Endodermal cell (in vitro differentiated cells): ENCODE measurements at regions not wholly inside any gene's neighbourhood (a gene's known extent, or its start where the extent isn't known, plus 50 kb on each side); places are given as distances from the start of the nearest gene placed in this dataset.

Experiments
- DNase-seq: peaks from one replicate; pipeline ENCODE4 v3.0.0-alpha.2; 2017
- H3K27ac ChIP-seq: 2 replicates; pipeline ENCODE4 v1.5.1; 2013; ENCODE audit warnings: mild to moderate bottlenecking, low read depth, low read length, moderate library complexity
- H3K27me3 ChIP-seq: 2 replicates; pipeline ENCODE4 v1.6.1; 2013; ENCODE audit warnings: mild to moderate bottlenecking, low read length, moderate library complexity; ENCODE audit not compliant: insufficient read depth, control insufficient read depth, poor library complexity, severe bottlenecking
- H3K36me3 ChIP-seq: 2 replicates; pipeline ENCODE4 v1.7.0; 2013; ENCODE audit warnings: mild to moderate bottlenecking, low read length, moderate library complexity; ENCODE audit not compliant: control insufficient read depth, insufficient read depth
- H3K4me1 ChIP-seq: one replicate; pipeline ENCODE4 v1.7.0; 2013; ENCODE audit warnings: low read length; ENCODE audit not compliant: control insufficient read depth, insufficient read depth
- H3K4me3 ChIP-seq: 2 replicates; pipeline ENCODE4 v1.5.1; 2013; ENCODE audit warnings: mild to moderate bottlenecking, low read length, moderate library complexity
- H3K9ac ChIP-seq: 2 replicates; pipeline ENCODE4 v1.6.1; 2013; ENCODE audit warnings: mild to moderate bottlenecking, low read length, moderate library complexity; ENCODE audit not compliant: poor library complexity, severe bottlenecking; ENCODE audit errors: extremely low read depth
- H3K9me3 ChIP-seq: 2 replicates; pipeline ENCODE4 v1.6.1; 2013; ENCODE audit warnings: mild to moderate bottlenecking, low read length, moderate library complexity; ENCODE audit not compliant: control insufficient read depth
- H3K27ac Mint-ChIP-seq: 2 replicates; pipeline ENCODE4 v1.8.0; 2020; ENCODE audit warnings: mixed read lengths
- H3K27me3 Mint-ChIP-seq: 2 replicates; pipeline ENCODE4 v1.8.0; 2021; ENCODE audit warnings: mild to moderate bottlenecking, mixed read lengths; ENCODE audit not compliant: insufficient read depth
- H3K36me3 Mint-ChIP-seq: 2 replicates; pipeline ENCODE4 v1.8.0; 2020; ENCODE audit warnings: low read depth, mixed read lengths
- H3K4me1 Mint-ChIP-seq: 2 replicates; pipeline ENCODE4 v1.8.0; 2020; ENCODE audit warnings: mixed read lengths
- H3K4me3 Mint-ChIP-seq: 2 replicates; pipeline ENCODE4 v1.8.0; 2020; ENCODE audit warnings: mild to moderate bottlenecking, moderate library complexity, mixed read lengths
- H3K9me3 Mint-ChIP-seq: 2 replicates; pipeline ENCODE4 v1.8.0; 2020; ENCODE audit warnings: mild to moderate bottlenecking, mixed read lengths
- WGBS, 2 experiments: methylation state at CpG; one replicate each; pipeline versions ENCODE4 v1.1.5 to v1.1.7; 2013; ENCODE audit warnings: missing lambda C conversion rate in 2 of 2, mixed read lengths in 1 of 2; ENCODE audit not compliant: insufficient coverage in 1 of 2, insufficient read length in 1 of 2; 5-methylcytosine and 5-hydroxymethylcytosine counted together
- TF ChIP-seq, protein P1 (sequence below): fragments of 200-600 bp; sonication (generic); conservative IDR thresholded peaks from 2 replicates; pipeline ENCODE4 v1.5.0; 2021; ENCODE audit warnings: antibody characterized with exemption, mild to moderate bottlenecking

GRCh38 chrX:110871839-110872238, 76.2 kb upstream of the CHRDL1 start:
- TF ChIP-seq, protein P1, sequence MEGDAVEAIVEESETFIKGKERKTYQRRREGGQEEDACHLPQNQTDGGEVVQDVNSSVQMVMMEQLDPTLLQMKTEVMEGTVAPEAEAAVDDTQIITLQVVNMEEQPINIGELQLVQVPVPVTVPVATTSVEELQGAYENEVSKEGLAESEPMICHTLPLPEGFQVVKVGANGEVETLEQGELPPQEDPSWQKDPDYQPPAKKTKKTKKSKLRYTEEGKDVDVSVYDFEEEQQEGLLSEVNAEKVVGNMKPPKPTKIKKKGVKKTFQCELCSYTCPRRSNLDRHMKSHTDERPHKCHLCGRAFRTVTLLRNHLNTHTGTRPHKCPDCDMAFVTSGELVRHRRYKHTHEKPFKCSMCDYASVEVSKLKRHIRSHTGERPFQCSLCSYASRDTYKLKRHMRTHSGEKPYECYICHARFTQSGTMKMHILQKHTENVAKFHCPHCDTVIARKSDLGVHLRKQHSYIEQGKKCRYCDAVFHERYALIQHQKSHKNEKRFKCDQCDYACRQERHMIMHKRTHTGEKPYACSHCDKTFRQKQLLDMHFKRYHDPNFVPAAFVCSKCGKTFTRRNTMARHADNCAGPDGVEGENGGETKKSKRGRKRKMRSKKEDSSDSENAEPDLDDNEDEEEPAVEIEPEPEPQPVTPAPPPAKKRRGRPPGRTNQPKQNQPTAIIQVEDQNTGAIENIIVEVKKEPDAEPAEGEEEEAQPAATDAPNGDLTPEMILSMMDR: no peak
- Histone ChIP-seq H3K27ac (no peak overlapping the region), H3K4me3 (no peak overlapping the region), H3K9ac (no peak overlapping the region), H3K27me3 (no peaks in the 10 kb centered on the region), H3K4me1 (no peaks in the 10 kb centered on the region), H3K36me3 (no peaks in the 10 kb centered on the region), H3K9me3 (no peaks in the 10 kb centered on the region)
- 100% methylated on average over 3 of the region's 3 CpGs; no CpG with 5 or more reads in 1 of the 2 experiments for WGBS, 2 experiments
- Mint-ChIP-seq H3K27ac (no peak overlapping the region), H3K9me3 (no peaks in the 10 kb centered on the region), H3K36me3 (no peaks in the 10 kb centered on the region), H3K27me3 (no peaks in the 10 kb centered on the region), H3K4me1 (no peaks in the 10 kb centered on the region), H3K4me3 (no peak overlapping the region)
- no peak for DNase-seq

- Histone ChIP-seq H3K36me3 (no peaks in the 10 kb centered on the region), H3K9ac (no peak overlapping the region), H3K27me3 (no peaks in the 10 kb centered on the region), H3K27ac (no peak overlapping the region), H3K9me3 (no peaks in the 10 kb centered on the region), H3K4me1 (no peaks in the 10 kb centered on the region), H3K4me3 (no peak overlapping the region)
- TF ChIP-seq, protein P1: no peak
- DNase-seq: no peak
- peaks cover 4% of the 10 kb centered on the region for H3K27me3 Mint-ChIP-seq
- H3K4me1 Mint-ChIP-seq: no peaks in the 10 kb centered on the region
- no peak overlapping the region for H3K4me3 Mint-ChIP-seq
- WGBS, 2 experiments: 79 to 90% methylated on average over 2 of the region's 2 CpGs
- no peaks in the 10 kb centered on the region for H3K36me3 Mint-ChIP-seq
- no peaks in the 10 kb centered on the region for H3K9me3 Mint-ChIP-seq
- H3K27ac Mint-ChIP-seq: no peak overlapping the region
Measured at GRCh38 chrX:110866421-110866820, 70.8 kb upstream of the CHRDL1 start.

- DNase-seq: no peak
- H3K9me3 Mint-ChIP-seq: no peaks in the 10 kb centered on the region
- H3K27me3 ChIP-seq: no peaks in the 10 kb centered on the region
- no peaks in the 10 kb centered on the region for H3K36me3 ChIP-seq
- no peak overlapping the region for H3K4me3 ChIP-seq
- no peaks in the 10 kb centered on the region for H3K36me3 Mint-ChIP-seq
- H3K9ac ChIP-seq: no peak overlapping the region
- WGBS, 2 experiments: 96% methylated on average over 1 of the region's 1 CpG; no CpG with 5 or more reads in 1 of the 2 experiments
- H3K4me1 ChIP-seq: no peaks in the 10 kb centered on the region
- no peak overlapping the region for H3K27ac Mint-ChIP-seq
- H3K27ac ChIP-seq: no peak overlapping the region
- TF ChIP-seq, protein P1: no peak
- no peak overlapping the region for H3K4me3 Mint-ChIP-seq
- H3K27me3 Mint-ChIP-seq: peaks cover 14% of the 10 kb centered on the region
- H3K9me3 ChIP-seq: no peaks in the 10 kb centered on the region
- no peaks in the 10 kb centered on the region for H3K4me1 Mint-ChIP-seq
Measured at GRCh38 chrX:110863883-110864282, 68.3 kb upstream of the CHRDL1 start.
